ENCODE measurements at regions not wholly inside any gene's neighbourhood (a gene's known extent, or its start where the extent isn't known, plus 50 kb on each side); places are given as distances from the start of the nearest gene placed in this dataset.
"Not testable (repeated sequence)": the region's sequence is repeated elsewhere in the genome, so short reads cannot be mapped to it uniquely, and the experiment has no call there.

DNA sequence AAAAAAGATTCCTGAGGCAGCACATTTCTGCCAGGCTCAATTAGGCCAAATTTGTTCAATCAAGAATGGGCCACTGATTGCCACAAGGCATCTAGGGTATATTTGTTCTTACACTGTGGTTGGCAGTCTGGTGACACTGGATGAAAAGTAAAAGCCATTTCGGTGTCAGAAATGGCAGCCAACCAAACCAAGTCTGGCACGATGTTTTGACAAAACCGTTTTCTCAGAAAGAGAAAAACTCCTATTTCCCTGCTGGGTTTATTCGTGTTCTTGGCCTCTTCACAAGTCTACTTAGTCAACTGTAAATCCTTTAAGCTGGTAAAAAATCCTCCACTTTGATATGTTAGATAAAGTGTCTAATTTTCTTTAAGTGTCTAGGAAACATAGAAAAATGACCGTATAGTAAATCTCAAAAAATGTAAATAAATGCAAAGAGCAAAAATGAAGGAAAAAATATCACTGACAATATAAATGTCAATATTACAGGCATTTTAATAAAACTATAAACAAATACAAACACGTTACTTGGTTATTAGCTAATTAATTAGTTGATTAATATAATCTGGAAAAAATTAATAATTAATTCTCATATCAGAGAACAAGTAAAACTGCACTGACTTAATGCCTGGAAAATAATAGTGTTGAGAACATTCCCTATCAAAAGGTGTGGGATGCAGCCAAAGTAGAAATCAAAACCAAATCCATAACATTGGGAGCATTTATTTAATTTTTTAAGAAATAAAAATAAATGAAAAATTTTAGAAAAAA, 182.0 kb upstream of the ZNF804A start:
- DNase-seq (ENCODE audit: low read depth) = no peak

- DNase-seq (ENCODE audit: low read depth) = no peak
Measured at GRCh38 chr2:184419744-184420143, 178.6 kb upstream of the ZNF804A start.

DNA sequence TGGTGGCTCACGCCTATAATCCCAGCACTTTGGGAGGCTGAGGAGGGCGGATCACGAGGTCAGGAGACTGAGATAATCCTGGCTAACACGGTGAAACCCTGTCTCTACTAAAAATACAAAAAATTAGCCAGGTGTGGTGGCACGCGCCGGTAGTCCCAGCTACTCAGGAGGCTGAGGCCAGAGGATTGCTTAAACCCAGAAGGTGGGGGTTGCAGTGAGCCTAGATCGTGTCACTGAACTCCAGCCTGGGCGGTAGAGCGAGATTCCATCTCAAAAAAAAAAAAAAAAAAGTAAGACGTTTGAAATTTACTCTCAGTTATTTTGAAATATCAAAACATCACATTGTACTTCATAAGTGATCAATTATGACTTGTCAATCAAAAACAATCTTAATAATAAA, 176.9 kb upstream of the ZNF804A start:
- not testable (repeated sequence) for DNase-seq (ENCODE audit: low read depth)

- no peak for DNase-seq (ENCODE audit: low read depth)
Measured at GRCh38 chr2:184425083-184425482, 173.2 kb upstream of the ZNF804A start.

DNA sequence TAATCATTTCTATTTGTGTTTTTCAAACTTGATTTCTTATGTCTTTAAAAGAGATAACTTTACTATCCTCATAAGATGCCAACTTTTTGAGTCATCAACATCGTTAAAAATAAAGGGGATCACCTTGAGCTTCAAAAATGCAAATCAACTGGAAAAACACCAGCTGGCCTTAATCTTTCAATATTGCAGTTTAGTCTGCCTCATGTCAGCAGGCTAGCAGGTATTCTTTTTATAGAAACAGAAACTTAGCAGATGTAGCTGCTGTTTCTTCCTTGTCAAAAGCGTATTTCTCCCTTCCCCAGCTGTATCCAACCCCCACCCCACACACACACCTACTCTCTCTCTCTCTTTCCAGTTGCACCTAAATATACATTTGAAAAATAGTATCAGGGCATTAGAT, 154.1 kb upstream of the ZNF804A start:
- no peak for DNase-seq (ENCODE audit: low read depth)

DNA sequence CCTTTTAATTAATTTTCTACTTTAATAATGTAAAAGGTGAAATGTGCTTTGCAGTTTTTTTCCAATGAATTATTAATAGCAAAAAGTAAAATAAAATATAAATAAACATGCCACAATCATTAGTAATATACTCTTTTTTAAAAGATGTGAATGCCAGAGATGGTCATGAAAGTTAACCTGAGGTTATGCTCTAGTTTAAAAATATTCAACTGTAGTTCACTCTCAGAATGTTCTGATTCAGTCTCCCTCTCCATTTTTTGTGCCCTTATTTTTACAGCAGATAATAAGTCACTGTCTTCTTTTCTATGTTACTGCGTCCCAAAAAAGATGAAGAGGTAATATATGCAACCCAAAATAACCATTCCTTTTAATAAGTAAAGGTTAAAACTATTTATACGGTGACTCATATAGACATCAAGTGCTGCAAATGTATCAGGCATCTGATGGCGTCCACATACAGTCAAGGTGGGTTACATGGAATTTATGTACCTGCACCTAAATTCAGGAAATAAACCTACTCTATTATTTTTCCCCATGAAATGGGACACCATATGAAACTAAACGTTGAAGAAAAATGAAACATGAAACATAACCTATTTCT, 153.6 kb upstream of the ZNF804A start:
- no peak for DNase-seq (ENCODE audit: low read depth)

DNA sequence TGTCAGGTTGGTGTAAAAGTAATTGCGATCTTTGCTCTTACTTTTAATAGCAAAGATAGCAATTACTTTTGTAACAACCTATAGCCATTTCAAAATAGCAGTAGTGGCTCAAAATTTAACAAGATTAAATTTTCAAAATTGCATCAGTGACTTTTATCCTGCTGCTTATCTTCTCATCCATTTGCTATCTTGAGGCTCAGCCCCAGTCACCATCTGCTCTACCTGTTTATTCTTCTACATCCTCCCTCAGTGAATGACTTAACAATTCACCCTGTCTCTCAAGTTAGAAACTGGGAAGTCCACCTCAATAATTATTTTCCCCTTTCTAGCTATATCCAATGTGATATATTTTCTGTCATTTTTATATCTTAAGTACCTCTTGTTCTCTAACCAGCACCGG, 148.6 kb upstream of the ZNF804A start:
- no peak for DNase-seq (ENCODE audit: low read depth)

- DNase-seq (ENCODE audit: low read depth) = no peak
Measured at GRCh38 chr2:184452907-184453306, 145.4 kb upstream of the ZNF804A start.

GRCh38 chr2:184455624-184456023, 142.7 kb upstream of the ZNF804A start:
- no peak for DNase-seq (ENCODE audit: low read depth)

GRCh38 chr2:184456693-184457092, 141.6 kb upstream of the ZNF804A start:
- DNase-seq (ENCODE audit: low read depth) = not testable (repeated sequence)

DNA sequence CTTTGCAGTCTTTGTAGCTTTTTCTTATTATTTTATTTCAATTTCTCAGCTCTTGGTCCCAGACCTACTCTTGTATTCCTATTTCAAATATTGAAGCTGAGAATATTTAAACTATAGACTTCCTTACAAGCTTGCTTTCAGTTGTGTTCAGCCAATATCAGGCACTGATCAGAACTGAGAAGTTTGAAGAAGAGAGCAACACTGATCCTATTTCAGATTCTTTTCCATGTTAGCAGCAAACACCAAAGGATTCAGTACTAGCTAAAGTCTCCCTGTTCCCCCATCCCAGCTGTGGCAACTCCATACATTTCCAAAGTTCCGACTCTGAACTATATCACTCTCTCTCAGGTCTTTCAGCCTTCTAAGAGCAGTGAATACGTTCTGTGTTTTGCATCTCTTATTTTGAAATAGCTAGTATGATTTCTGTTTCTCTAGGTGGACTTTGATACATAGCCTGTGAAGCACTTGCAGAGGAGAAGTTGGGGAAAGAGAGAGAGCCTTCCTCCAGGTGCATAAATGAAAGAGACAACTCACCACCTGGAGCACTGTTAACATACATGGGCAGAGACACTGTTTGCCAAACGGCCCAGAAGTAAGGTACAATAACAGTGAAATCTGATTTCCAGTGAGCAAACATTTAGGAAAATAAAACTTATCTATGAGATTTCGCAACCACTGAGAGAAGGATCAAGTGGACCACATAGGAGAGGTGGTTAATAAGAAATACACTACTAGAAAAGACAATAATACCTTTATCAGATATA, 135.0 kb upstream of the ZNF804A start:
- DNase-seq (ENCODE audit: low read depth) = no peak

- no peak for DNase-seq (ENCODE audit: low read depth)
Measured at GRCh38 chr2:184463866-184464248, 134.5 kb upstream of the ZNF804A start.

DNA sequence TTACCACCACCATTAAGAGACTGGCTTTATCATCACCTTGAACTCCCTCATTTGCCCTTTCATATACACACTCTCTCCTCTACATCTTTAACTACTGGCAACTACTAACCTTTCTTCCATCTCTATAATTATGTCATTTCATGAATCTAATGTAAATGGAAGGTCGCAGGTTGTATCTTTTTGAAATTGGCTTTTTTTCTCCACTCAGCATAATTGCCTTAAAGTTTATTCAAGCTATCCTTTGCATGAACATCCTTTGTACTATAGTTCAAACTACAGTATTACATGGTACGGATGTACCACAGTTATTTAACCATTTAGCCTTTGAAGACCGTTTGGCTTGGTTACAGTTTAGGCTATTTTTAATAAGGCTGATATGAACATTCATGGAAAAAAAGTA, 129.5 kb upstream of the ZNF804A start:
- DNase-seq (ENCODE audit: low read depth) = no peak

DNA sequence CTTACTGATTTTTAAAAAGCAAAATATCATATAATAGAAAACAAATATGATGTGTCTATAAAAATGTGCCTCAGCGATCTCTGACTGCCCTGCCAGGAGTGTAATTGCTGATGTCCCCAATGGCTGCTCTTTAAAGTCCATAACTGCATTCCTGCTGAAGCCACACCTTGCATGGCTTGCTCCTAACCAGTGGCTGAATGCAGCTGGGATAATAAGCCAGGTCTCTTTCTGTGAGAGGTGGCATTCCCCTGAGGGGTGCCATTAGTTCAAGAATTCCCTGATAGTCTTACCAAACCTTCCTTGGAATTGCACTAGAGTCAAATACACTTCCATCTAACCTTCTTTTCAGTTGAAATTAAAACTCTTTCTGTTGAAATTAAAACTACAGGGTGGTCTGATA, 125.8 kb upstream of the ZNF804A start:
- DNase-seq (ENCODE audit: low read depth) = no peak

DNA sequence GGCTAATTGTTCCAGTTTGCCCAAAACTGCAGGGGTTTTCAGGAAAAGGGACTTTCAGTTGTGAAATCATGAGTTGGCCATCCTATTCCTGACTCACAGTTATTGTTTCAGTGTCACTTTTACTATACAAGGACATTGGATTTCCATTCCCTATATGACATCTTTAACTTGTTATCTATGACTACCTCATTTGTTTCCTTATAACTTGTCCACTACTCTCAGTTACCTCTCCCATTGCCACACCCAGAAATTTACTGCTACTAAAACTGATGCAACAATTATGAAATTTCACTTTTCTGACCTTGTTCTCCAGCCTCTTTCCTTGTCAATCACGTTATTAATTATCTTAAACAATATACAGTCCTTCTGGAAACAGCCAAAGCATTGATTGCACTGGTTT, 116.5 kb upstream of the ZNF804A start:
- no peak for DNase-seq (ENCODE audit: low read depth)

DNA sequence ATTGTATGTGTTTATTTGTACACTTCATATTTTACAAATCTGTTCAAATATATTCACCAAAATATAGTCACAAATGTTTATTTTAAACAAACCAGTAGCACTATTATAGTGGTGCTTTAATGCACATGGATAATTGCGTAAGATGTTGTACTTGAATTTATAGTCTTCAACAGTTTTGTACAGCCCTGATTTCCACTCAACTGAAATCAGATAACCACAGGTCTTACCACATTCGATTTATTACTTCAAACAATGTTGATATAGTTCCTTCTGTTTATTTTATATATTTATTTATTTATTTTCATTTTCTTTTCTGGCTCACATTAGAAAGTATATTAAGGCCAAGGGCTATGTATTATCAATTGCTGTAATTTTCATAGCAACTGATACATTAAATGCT, 99.4 kb upstream of the ZNF804A start:
- no peak for DNase-seq (ENCODE audit: low read depth)

DNA sequence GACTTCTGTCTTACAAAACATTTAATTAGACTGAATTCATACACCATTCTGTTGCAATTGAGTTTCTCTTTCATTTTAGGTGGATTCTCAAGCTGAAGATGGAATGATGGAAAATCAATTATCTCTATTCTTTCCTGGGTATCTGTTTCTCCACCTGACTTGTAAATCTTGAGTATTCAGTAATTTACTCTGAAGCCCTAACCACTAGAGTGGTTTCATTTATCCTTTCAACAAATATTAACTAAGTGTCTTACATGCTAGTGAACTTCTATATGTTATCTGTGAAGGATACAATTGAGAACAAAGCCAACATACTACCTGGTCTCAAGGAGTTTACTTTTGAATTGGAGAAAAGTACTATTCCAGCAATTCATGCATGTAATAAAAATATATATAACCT, 94.1 kb upstream of the ZNF804A start:
- DNase-seq (ENCODE audit: low read depth) = no peak

- no peak for DNase-seq (ENCODE audit: low read depth)
Measured at GRCh38 chr2:184507254-184507653, 91.1 kb upstream of the ZNF804A start.

DNA sequence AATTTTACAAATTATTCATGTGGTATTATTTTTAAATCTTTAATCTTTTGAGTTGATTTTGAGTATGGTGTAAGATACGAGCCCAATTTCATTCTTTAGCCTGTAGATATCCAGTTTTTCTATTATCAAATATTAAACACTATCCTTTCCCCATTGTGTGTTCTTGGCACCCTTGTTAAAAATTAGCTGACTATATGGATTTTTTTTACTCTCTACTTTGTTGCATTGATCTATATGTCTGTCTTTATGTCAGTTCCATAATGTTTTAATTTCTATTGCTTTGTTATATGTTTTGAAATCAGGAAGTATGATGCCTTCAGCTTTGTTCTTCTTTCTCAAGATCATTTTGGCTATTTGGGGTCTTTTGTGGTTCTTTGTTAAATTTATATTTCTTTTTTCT, 80.9 kb upstream of the ZNF804A start:
- no peak for DNase-seq (ENCODE audit: low read depth)

DNA sequence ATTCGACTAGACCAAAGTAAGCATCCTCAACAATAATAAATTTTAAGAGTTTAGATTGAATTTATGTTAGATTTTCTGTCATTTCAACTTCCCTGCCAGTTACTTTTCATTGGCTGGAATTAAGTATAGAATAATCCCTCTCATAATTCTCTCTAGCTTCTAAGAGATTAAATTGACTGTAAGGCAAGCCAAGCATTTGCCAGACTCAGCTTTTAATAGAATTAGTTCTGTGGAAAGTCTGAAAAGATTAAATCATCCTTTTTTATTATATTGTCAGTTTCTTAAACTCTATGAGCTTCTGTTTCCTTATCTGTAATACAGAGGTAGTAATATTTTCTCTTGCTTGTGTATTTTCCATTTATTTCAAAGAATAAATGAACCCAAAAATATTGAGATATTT, 77.9 kb upstream of the ZNF804A start:
- no peak for DNase-seq (ENCODE audit: low read depth)

- DNase-seq (ENCODE audit: low read depth) = no peak
Measured at GRCh38 chr2:184523732-184524131, 74.6 kb upstream of the ZNF804A start.

DNA sequence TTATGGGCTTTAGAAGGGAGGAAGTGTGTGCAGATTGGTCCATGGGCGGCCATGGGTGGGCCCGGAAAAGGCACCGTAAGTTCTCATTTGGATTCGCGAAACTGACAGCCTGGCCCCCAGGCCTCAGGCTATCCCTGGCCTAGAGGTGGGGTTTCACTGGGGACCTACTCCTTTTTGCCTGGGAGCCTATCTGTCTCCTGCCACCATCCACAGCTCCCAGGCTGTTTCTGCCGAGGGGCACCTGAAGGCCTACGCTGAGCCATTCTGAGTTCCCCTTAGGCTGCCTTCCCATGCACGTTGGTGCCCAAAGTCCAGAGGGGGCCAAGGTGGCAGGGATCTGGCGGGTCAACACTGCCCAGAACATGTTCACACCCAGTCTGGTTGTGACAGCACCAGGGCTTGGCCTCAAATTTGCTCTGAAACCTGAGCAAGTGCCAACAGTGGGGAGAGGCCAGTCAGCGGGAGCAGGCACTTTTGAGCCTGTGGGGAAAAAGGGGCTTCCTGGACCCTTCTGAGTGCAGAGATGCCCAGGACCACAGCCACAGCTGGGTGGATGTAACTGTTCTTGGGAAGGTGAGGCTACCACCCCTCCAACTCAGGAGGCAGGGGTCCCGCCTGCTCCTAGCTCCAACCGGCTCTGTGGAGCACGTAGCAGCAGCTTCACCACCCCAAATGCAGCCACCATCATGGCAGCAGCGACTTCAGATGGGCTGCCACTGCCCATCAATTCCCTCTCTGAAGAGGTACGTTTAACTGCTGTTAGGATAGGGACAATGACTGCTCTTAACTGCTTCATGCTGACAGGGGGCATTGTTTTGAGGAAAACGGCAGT, 73.6 kb upstream of the ZNF804A start:
- DNase-seq (ENCODE audit: low read depth) = no peak
